HG03521 (cell line): ENCODE measurements at regions not wholly inside any gene's neighbourhood (a gene's known extent, or its start where the extent isn't known, plus 50 kb on each side); places are given as distances from the start of the nearest gene placed in this dataset.

Source experiments
- ATAC-seq: cut with Tn5 transposase; IDR thresholded peaks from one replicate; pipeline ENCODE4 v1.9.1; 2021; ENCODE audit warnings: mild to moderate bottlenecking, moderate library complexity; ENCODE audit not compliant: unreplicated experiment

DNA sequence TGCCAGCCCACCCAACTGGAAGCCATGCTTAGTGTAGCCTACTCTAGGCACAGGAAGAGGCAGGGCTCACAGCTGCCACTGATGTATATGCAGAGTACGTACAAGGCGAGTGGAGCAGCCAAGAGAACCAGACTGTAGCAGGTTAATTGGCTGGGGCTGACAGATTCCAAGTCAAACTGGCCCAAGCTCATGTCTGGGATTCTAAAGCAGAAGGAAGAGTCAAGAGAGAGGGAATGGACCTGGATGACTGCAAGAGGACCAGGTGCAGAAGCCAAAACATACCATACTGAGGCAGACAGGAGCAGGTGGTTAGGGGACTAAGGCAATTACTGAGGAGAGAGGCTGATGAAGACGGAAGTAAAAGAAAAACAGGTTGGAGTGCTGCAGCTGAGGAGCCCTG, 51.3 kb upstream of the LRRN2 start:
- ATAC-seq, result no peak

DNA sequence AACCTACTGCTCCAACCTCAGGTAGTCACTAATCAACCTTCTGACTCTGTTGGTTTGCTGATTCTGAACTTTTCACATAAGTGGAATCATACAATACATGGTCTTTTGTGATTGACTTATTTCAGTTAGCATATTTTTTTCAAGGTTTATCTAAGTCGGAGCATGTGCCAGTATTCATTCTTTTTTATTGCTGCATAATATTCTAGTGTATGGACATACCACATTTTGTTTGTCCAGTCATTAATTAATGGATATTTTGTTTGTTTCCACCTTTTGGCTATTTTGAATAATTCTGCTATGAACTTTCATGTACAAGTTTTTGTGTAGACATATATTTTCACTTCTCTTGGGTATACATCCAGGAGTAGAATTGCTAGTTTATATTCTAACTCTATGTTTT, 53.0 kb upstream of the LRRN2 start:
- ATAC-seq, result no peak

DNA sequence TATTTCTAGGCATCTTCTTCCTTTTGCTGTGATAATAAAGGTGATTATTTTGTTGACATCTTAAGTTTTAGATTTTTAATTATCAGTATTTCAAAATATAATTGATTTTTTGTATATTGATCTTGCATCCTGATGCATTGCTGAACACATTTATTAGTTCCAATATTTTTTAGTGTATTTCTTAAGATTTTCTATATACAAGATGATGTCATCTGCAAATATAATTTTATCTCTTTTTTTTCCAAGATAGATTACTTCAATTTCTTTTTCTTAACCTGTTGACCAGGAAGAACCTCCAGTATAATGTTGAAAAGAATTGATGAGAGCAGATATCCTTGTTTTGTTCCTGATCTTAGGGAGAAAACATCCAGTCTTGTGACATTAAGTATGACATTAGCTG, 54.8 kb upstream of the LRRN2 start:
- ATAC-seq, result no peak

DNA sequence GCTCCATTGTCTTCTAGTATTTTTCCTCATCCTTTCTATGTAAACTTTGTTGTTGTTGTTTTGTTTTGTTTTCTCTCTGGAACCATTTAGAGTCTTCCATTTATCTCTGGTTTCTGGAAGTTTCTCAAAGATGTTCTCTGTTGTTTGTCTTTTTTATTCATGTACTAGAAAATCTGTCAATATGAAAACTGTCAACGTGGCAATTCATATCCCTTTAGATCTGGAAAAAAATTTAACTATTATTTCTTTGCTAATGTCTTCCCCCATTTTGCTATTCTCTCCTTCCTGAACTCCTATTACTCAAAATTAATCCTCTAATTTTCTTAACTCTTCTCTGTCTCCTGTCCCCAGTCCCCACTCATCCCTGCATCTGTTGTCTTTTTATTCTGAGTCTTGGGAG, 55.9 kb upstream of the LRRN2 start:
- no peak for ATAC-seq

DNA sequence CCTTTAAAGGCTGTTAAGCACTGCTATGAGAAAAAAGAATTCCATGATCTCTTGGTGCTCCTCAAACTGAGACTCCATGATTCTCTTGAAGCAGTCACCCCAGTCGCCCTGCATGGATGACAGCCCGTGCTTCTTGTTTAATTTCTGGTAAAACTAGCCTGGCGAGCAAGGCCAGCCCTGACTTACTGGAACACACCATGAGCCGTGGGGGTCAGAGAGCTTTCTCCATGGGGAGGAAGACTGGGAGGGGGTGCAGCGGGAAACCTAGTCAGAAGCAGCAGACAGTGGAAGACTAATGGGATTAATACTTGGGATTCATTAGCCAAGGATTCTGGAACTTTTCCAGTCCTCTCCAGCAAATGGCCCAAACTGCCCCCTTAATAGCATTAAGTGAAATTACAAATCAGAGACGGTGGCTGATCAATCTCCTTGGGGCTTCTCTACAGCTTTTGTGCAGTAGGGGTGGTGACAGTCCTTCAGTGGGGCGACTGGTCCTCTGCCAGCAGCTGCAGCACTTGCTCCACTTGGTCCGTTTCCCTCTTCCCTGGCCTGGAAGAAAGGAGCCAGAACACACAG, 57.2 kb upstream of the LRRN2 start:
- ATAC-seq, result no peak

DNA sequence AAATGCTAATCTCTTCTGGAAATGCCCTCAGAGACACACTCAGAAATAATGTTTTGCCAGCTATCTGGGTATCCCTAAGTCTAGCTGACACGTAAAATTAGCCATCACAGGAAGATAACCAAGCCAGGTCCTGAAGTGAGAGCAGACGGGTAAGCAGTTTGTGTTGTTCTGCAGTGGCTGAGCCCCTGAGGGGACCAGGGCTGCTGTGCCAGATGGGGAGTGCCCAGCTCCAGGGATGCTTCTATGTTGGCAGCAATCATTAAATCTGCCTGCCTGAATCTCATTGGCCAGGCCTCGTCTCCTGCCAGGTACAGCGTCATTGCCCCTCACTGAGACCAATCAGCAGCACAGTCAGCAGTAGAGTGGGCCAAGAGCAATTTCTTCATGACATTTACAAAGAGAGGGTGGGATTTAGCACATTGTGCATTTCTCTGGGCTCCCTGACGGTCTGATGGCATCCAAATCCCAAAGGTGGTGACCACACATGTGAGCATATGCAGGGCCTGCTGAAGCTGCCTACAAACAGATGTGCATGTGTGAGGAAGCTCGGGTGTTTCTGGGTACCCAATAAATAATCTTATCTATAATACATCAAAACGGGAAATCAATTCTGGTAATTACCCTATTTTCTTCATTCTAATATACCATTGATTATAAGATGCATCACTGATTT, 58.7 kb upstream of the LRRN2 start:
- ATAC-seq, result no peak

DNA sequence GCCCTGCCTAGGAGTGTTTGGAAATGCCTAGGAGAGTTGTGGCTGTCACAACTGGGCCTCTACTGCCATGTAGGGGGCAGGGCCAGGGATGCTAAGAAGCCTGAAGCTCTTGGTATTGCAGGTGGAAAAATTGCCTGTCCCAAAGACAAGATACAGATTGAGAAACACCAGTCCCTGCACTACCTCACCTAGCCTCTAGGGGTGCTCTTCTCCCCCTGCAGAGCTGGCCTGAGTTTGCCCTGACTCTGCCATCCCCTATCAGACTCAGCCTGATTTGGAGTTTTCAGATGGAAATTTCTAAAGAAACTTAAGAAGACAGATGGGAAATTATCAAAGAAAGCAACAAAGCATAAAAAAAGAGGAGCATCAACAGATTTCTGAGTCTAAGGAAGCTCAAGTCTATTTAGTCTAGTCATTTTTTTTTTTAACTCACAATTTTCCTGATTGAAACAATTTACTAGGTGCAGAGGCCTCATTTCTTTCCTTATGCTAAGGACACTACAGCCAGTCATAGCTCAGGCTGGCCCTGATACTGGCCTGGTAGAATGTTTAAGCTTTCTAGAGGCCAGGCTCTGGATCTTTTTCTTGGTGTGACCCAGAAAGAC, 61.4 kb upstream of the LRRN2 start:
- no peak for ATAC-seq

DNA sequence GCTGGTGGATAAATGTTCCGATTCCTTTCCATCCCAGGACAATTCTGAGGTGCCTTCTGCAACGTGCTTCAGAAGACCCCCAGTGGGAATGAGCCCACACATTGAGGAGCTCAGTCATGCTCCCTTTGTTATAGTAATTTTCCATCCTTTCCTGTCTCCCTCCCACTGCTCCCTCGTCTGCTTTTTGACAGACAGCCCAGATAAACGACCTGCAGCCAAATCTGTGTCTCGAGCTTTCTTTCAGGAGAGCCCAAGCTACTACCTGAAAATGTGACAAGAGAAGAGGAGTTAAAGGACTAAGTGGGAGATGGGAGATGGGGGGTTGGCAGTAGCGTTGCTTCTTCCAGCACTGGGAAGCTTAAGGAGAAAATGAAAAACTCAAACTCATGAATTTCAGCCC, 65.9 kb upstream of the LRRN2 start:
- no peak for ATAC-seq

DNA sequence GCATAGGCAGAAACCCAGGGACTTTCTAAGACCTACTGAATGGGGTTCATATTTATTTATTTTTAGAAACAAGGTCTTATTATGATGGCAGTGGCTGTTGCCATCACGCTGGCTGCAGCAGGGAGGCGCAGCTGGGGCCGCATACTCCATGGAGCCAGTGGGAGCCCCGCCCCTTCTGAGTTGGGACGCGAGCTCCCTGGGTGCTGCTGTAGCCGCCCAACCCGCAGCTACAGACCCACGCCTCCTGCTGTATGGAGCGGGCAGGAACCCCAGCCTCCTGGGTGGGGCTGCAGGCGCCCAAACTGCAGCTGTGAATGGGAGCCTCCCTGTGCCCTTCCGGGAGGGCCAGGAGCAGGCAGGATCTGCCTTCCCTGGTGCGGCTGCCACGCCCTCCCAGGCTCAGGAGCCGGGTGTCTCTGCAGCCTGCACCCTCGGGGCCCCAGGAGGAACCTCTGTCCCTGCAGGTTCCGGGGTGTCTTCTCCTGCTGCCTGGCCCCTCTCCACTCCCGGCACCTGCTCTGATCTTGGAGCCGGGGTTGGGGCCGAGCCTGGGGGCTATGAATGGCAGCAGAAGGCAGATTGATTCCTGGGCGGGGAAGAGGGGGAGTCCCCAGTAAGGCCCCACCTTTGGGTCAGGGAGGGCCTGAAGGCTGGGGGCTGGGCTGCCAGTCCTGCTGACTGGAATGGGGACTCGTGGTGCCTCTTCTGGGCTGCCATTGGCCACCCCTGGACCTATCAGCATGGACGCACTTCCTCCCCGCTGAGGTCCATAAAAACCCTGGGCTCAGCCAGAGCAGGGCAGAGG, 66.5 kb upstream of the LRRN2 start:
- ATAC-seq, result no peak

DNA sequence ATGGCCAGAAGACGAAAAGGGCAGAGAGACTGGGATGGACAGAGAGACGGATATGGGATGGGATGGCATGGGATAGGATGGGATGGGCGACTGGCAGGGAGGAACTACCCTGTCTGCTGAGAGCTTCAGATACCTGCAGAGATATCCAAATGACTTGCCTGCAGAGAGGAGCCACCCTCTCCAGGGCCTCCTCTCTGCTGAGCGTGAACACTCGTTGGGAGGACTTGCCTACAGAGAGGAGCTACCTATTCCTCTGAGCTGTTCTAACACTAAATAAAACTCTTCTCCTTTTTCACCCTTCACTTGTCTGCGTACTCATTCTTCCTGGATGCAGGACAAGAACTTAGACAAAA, 67.1 kb upstream of the LRRN2 start:
- ATAC-seq, result no peak

DNA sequence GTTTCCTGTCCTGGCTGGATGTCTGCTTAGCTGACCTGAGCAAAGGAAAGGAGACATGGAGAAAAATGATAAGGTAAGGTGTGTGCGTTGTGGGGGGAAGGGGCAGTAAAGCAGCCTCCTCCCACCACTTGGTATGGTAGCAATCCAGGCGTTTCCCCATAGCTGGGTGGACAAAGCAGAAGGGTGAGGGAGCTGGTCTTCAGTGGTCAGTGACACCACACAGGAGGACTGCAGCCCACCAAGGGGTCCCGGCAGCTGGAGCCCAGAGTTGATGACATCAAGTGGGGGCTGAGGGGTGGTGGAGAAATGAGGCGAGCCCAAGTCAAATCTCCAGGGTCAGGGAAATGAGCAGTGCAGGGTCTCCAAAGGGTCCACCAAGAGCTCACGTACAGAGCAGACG, 69.3 kb upstream of the LRRN2 start:
- no peak for ATAC-seq

DNA sequence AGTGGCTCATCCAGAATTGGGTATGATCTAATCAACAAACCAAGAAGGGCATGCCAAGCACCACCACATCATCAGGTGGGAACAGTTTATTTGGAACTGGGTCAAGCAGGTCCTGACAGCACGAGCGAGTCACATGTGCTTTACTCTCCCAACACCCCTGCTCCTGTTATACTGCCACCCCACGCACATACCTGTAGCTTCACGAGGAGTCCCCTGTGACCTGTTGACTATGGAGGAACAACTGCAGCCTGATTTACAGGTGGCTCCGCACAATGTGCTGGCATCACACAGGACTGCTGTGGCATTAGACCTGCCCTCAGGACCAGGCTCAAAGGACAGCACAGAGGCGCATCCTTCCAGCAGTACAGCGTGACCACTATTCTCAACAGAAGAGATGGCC, 70.8 kb upstream of the LRRN2 start:
- no peak for ATAC-seq

DNA sequence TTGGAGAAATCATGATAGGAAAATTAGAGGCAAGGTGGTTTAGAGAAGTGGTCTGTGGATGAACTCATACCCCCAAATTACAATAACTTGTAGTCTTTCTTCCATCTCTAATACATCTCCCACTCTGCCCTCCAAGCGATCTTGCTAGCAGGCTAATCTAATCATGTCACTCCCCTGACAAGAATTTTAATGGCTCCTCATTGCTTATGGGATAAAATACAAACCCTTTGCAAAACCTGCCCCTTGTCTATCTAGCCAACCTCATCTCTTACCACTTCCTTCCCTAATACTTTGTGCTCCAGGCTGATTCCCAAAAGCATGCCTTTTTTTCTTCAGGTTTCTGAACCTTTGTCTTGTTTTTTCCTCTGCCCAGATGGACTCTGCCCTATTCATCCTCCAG, 71.3 kb upstream of the LRRN2 start:
- no peak for ATAC-seq

DNA sequence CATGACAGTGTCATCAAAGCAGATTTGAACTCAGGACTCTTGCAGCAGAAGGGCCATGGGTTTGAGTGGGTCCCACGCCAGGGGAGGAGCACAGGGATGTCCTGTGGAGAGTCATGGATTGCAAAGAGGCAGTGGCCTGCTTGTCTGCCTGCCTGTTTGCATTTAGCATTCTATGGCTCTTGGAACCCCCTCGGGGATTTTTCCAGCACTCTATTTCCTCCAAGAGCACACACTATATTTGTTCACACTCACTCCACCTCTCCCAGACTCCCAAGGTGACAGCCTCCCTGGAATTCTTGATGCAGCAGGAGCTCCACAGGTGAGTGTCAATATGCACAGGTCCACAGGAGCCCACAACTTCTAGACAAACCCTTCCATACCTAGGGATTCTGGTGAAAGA, 73.1 kb upstream of the LRRN2 start:
- no peak for ATAC-seq

DNA sequence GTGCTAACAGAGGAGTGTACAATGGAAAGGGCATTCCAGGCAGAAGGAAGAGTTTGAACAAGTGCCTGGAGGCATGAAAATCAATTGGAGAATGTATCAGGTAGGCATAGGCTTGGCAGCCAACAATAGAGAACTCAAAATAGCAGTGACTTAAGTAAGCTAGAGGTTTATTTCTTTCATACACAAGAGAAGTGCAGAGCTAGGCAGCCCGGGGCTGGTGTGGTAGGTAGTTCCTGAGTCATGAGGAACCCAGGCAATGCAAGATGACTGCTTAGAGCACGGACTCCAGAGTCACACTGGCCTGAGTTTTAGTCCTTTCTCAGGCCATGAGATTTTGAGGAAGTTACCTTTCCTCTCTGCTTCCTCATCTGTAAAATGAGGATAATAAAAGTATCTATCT, 74.8 kb upstream of the LRRN2 start:
- no peak for ATAC-seq

DNA sequence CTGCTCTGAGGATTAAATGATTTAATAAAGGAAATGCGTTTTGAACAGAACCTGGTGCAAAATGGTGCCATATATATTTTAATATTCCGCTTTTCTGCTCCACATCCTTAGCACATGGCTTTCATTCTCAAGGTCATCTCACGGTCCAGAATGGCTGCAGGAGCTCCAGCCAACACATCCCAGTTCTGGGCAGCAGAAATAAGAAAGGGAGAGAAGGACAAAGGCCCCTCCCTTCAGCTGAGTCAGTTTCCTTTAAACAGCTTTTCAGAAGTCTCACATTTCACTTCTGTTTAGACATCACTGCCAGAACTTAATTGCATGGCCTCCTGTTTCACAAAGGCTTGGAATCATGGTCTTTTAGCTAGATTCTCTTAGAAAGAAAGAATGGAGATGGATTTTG, 75.2 kb upstream of the LRRN2 start:
- ATAC-seq, result no peak

DNA sequence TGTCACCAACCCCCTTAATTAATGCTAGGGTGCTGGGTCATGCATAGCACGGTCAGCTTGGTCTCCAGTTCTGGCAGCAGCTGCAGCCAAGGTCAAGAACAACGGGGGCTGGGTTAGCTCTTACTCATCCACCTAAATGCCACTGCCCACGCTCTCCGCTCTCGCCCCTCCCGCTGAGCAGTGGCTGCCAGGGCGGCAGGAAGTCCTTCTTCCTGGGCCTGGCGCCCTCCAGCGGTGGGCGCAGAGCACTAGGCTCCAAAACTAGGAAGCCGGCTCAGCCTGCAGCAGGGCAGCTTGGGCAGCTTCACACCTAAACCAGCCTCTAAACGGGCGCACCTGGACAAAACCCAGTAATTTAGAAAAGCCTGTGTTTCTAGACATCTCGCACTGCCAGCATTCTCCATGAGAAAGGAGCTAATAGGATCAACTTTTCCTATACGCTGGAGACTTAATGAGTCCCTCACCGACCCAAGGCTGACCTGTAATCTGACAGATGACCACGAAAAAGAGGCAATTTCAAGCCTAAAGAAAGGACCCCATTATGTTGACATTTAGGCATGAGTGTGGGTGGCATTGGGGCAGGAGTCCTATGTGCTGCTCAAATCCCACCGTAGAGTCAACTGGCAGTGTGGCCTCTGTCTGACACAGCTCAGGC, 78.4 kb upstream of the LRRN2 start:
- ATAC-seq, result peak; percentile 65

DNA sequence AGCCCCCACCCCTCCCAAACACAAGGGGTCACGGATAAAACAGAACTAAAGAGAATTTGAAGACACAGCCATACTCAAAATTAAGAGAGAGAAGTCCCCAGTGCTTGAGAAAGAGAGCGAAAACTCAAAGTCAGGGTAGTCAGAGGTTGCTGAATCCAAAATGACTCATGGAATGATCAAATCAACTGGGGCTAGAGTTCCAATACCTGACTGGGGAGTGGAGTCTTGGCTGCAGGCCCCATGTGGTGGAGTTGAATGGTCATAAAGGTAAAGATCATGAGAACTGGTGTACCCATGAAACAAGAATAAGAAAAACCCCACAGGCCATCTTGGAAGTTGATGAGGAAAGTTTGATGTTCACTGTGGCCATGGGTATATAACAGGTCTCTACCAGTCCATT, 84.5 kb upstream of the LRRN2 start:
- no peak for ATAC-seq

DNA sequence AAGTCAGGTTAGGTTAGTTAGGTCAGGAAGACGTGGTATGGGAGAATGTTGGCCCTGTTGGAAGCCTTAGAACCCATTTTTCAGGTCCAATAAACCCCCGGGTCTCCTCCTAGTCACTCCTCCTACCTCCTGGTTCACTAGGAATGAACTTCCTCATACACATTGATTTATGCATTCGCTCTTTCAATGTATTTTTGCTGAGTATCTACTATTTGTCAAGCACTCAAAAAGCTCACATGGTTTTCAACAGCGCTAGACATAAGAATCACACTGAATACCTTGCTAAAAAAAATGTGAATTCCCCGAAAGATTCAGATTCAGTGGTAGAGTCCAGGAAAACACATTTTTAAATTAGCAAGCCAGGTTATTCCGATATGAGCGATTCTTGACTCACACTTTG, 85.8 kb upstream of the LRRN2 start:
- no peak for ATAC-seq

DNA sequence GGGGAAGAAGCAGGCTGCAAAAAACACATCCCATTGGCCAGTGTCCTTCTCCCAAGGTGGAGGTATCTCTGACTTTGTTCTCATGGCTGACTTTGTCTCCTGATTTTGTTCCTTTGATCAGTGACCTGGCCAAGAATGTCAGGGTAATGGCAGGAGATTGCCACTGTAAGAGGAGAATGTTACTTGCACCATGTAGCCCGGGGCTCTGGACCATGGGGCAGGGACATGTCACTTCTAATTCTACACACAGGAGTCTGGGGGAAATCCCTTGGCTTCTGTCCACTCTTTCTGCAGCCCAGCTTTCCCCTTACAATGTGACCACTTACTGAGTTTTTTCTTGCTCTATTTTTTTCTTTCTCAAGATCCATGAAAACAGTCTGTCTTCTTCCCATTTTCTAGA, 87.7 kb upstream of the LRRN2 start:
- ATAC-seq, result no peak

DNA sequence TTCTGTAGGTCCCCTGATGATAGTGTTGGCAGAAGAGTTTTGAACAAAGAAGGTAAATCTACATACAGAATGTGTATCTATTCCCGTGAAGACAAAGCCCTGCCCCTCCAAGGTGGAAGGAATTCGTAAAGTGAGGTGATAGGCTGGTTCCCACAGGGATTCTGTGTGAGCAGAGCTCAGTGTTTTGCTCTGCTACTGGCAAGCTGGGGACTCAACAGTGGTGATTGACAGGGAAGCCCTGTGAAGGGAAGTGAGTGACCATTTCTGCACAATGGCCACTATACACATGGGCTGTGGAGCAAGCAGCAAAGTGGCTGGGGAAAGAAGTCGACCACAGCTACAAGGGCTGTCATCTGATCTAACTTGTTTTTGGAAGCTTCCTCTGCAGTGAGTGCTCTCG, 90.0 kb upstream of the LRRN2 start:
- no peak for ATAC-seq

DNA sequence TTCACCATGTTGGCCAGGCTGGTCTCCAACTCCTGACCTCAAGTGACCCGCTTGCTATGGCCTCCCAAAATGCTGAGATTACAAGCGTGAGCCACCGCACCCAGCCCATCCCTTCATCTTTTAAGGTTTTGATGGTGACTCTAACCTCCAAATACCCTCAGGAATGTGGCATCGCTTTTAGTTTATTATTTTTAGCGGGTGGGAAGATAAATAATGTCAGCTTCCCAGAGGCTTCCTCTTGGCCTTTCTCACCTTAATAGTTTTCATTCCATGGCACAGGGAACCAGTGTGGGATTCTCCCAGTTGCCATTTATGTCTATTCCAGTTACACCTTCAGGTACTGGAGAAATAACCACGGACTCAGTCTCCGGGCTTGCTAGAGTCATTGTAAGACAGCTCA, 92.1 kb upstream of the LRRN2 start:
- no peak for ATAC-seq
